Body of pancreas (tissue), 4 donors: ENCODE measurements at regions not wholly inside any gene's neighbourhood (a gene's known extent, or its start where the extent isn't known, plus 50 kb on each side); places are given as distances from the start of the nearest gene placed in this dataset.
A peak's percentile ranks its signal among the peaks of the same experiment; 100 is the strongest.

ENCODE experiments used
- ATAC-seq: fragments of 150-250 bp; one replicate; pipeline ENCODE4 v1.9.1; 2016
- DNase-seq, 4 donors: peaks; one replicate each; pipeline ENCODE4 v3.0.0-alpha.2; 2019
- H3K27ac ChIP-seq, 4 donors: fragments of 200-600 bp; sonication (generic); 1 replicate in 3 of 4; 2 replicates in 1 of 4; pipeline versions ENCODE4 v1.5.1 to v1.6.1; 2016 to 2019; ENCODE audit warnings: mild to moderate bottlenecking in 1 of 4, mixed read lengths in 1 of 4, moderate library complexity in 1 of 4
- H3K27me3 ChIP-seq, 2 donors: fragments of 200-600 bp; sonication (generic); one replicate each; pipeline ENCODE4 v1.6.0; 2016; ENCODE audit warnings: mild to moderate bottlenecking in 1 of 2
- H3K36me3 ChIP-seq, 2 donors: fragments of 200-600 bp; sonication (generic); replicated peaks in 1 of 2; 2 replicates each; pipeline ENCODE4 v1.5.1; 2016; ENCODE audit warnings: low read depth in 2 of 2; ENCODE audit not compliant: insufficient read depth in 1 of 2
- H3K4me1 ChIP-seq: fragments of 200-600 bp; sonication (generic); one replicate; pipeline ENCODE4 v1.6.0; 2016
- H3K4me3 ChIP-seq, 2 donors: fragments of 200-600 bp; sonication (generic); 1 replicate in 1 of 2; 2 replicates in 1 of 2; pipeline ENCODE4 v1.5.1; 2016 to 2019
- H3K9me3 ChIP-seq, 3 donors: fragments of 200-600 bp; sonication (generic); 1 replicate in 2 of 3; 2 replicates in 1 of 3; pipeline ENCODE4 v1.5.1; 2016
- POLR2A ChIP-seq, 3 donors: fragments of 450-650 bp; IDR thresholded peaks; one replicate each; pipeline ENCODE4 v1.6.1; 2016; ENCODE audit warnings: antibody characterized with exemption in 3 of 3, mild to moderate bottlenecking in 2 of 3
- WGBS, 2 donors: methylation state at CpG; one replicate each; pipeline ENCODE4 v1.1.5; 2017; 5-methylcytosine and 5-hydroxymethylcytosine counted together
- intact Hi-C: fragments of 100-400 bp; cut with DNase I; formaldehyde crosslinking; loops from one replicate; pipeline ENCODE4 v1.15.1; 2023
- TF ChIP-seq, protein P1 (sequence below), 7 experiments: fragments of 450-650 bp in 4 of 7; fragments of 200-600 bp in 3 of 7; sonication (generic) in 3 of 7; IDR thresholded peaks; one replicate each; pipeline ENCODE4 v1.5.1; 2016 to 2019; ENCODE audit warnings: antibody characterized with exemption in 7 of 7

DNA sequence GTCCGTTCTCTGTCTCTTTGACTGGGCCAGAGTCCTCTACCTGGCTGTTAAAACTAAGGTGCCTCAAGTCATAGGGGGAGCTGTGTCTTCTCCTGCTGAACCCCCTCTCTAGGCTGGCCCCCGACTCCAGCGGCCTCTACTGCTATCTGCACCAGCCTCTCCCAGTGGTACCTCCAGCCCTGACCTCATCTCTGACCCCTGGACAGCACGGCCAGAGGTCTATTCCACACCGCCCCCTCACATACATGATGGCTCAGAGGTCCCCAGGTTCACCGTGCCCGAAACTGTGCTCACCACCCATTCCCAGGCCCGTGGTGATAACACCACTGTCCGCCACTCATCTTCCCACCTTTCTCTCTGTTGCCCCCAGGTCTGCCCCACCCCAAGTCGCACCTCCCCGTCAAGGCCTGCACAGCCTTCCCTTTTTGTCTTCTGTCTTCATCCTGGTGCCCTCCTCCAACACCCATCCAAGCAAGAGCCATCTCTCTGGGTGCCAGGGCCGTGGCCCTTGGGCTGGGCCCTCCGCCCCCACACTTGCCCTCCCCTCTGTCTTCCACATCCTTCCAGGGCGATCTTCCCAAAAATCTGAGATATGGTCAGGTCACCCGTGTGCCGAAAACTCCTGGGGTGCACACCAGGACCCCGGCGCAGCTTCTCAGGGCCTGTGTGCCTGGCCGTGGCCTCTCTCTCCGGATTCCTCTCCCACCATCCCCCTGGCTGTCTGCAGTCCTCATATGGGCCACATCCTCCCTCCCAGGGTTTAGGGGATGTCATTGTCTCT is 134.4 kb upstream of the ID2 start:
- TF ChIP-seq, protein P1, sequence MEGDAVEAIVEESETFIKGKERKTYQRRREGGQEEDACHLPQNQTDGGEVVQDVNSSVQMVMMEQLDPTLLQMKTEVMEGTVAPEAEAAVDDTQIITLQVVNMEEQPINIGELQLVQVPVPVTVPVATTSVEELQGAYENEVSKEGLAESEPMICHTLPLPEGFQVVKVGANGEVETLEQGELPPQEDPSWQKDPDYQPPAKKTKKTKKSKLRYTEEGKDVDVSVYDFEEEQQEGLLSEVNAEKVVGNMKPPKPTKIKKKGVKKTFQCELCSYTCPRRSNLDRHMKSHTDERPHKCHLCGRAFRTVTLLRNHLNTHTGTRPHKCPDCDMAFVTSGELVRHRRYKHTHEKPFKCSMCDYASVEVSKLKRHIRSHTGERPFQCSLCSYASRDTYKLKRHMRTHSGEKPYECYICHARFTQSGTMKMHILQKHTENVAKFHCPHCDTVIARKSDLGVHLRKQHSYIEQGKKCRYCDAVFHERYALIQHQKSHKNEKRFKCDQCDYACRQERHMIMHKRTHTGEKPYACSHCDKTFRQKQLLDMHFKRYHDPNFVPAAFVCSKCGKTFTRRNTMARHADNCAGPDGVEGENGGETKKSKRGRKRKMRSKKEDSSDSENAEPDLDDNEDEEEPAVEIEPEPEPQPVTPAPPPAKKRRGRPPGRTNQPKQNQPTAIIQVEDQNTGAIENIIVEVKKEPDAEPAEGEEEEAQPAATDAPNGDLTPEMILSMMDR (IDR thresholded peaks at IDR 0.05), result no peak
- TF ChIP-seq POLR2A (IDR thresholded peaks at IDR 0.05), result no peak
- intact Hi-C loops, result no loop called here
- Histone ChIP-seq H3K9me3 (no peaks in the 10 kb centered on the region), H3K27me3 (no peaks in the 10 kb centered on the region), H3K4me1 (no peaks in the 10 kb centered on the region), H3K27ac (no peak overlapping the region), H3K36me3 (no peaks in the 10 kb centered on the region), H3K4me3 (no peak overlapping the region)
- ATAC-seq (no peak), DNase-seq (peak in 1 of 4 donors; percentile 8)
- WGBS, 2 donors, result 94 to 95% methylated on average over 20 of the region's 20 CpGs

DNA sequence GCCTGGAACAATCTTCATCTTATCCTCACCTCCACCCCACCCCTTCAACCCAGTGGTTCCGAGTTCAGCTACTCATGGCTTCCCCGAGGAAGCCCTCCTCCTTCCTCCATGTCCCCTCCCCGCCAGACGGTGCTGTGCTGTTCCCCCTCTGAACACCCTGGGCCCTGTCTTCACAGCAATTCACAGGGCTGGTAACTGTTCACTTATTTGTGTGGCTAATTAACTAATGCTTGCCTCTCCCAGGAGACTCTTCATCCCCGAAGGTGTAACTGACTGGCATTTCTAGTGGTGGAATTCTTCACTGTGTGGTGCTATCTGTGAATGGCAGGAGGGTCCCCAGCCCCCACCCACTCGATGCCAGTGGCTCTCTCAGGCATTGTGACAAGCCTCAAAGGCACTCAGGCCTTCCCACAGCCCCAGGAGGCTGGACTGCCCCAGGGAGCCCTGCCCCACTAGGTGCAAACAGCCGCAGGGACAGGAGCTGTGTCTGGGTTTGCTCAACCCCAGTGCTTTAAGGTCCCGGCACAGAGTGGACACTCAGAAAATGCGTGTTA is 133.7 kb upstream of the ID2 start:
- H3K4me1 ChIP-seq, result no peaks in the 10 kb centered on the region
- no peak overlapping the region for H3K4me3 ChIP-seq
- H3K27me3 ChIP-seq, result no peaks in the 10 kb centered on the region
- no peak for ATAC-seq
- 82 to 91% methylated on average over 6 to 9 of the region's 9 CpGs for WGBS, 2 donors
- H3K36me3 ChIP-seq, result no peaks in the 10 kb centered on the region
- intact Hi-C loops, result no loop called here
- peak in 1 of 4 donors; percentile 4 for DNase-seq
- no peaks in the 10 kb centered on the region for H3K9me3 ChIP-seq
- TF ChIP-seq, protein P1 (IDR thresholded peaks at IDR 0.05), result no peak
- TF ChIP-seq POLR2A (IDR thresholded peaks at IDR 0.05), result no peak
- no peak overlapping the region for H3K27ac ChIP-seq

DNA sequence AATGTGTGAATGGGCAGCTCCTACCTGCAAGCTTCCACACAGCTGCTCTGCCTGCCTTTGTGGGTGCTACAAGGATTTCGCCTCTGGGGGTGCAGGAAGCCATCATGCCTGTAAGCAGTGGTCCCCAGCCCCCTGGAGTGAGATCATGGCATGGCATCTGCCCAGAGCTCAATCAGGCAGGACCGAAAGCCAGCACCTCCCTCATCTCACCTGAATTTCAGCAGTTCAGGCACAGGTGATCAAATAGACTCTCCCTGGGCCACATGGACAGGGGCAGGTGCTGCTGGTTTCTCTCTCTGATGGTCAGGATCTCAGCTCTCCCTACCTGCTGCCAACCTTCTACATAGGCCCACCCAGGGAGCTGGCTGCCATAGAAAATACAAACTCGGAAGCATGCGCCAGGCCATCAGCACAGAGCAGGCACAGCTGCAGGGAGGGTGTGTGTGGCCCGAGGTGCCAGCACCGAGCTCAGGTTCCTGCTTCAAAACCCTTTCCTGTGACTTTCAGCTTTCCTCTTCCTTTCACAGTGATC is 133.2 kb upstream of the ID2 start:
- intact Hi-C loops, result no loop called here
- TF ChIP-seq, protein P1 (IDR thresholded peaks at IDR 0.05), result no peak
- TF ChIP-seq POLR2A (IDR thresholded peaks at IDR 0.05), result no peak
- no peaks in the 10 kb centered on the region for H3K4me1 ChIP-seq
- DNase-seq (no peak), ATAC-seq (no peak)
- no peaks in the 10 kb centered on the region for H3K27me3 ChIP-seq
- H3K9me3 ChIP-seq, result no peaks in the 10 kb centered on the region
- no peaks in the 10 kb centered on the region for H3K36me3 ChIP-seq
- no peak overlapping the region for H3K27ac ChIP-seq
- 92 to 100% methylated on average over 2 to 6 of the region's 6 CpGs for WGBS, 2 donors
- no peak overlapping the region for H3K4me3 ChIP-seq

DNA sequence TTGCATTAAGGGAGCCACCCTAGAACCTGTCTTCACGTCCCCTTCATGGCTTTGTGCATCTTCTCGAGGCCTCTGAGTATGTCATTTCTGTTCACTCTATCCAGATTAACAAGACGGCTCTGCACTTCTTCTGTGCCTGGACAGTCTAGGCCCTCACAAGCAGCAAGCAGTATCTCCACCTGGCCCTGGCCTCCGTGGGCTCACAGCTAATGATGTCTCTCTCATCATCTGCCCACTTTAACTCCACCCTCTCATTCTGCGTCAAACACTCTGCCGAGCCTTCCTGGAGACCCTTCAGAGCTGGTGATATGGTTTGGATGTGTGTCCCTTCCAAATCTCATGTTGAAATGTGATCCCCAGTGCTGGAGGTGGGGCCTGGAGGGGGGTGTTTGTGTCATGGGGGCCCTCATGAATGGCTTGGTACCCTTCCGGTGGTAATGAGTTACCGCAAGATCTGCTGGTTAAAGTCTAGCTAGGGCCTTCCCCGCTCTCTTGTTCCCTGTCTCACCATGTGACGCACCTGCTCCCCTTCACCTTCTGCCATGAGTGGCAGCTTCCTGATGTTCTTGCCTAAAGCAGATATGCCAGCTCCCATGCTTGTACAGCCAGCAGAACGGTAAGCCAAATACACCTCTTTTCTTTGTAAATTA is 132.5 kb upstream of the ID2 start:
- ATAC-seq (no peak), DNase-seq (no peak)
- H3K27me3 ChIP-seq, result no peaks in the 10 kb centered on the region
- WGBS, 2 donors, result 91 to 96% methylated on average over 11 of the region's 11 CpGs
- H3K4me3 ChIP-seq, result no peak overlapping the region
- H3K36me3 ChIP-seq, result no peaks in the 10 kb centered on the region
- no peak overlapping the region for H3K27ac ChIP-seq
- no peaks in the 10 kb centered on the region for H3K4me1 ChIP-seq
- intact Hi-C loops, result no loop called here
- TF ChIP-seq, protein P1 (IDR thresholded peaks at IDR 0.05), result no peak
- TF ChIP-seq POLR2A (IDR thresholded peaks at IDR 0.05), result no peak
- H3K9me3 ChIP-seq, result no peaks in the 10 kb centered on the region
